DMS53 treated with DMSO at 0.1 percent for 48 hours (cell line): ENCODE measurements at regions not wholly inside any gene's neighbourhood (a gene's known extent, or its start where the extent isn't known, plus 50 kb on each side); places are given as distances from the start of the nearest gene placed in this dataset.
A peak's percentile ranks its signal among the peaks of the same experiment; 100 is the strongest.
"Not testable (repeated sequence)": the region's sequence is repeated elsewhere in the genome, so short reads cannot be mapped to it uniquely, and the experiment has no call there.

Experiments
- DNase-seq: peaks from one replicate; lab custom pipeline; 2025; ENCODE audit not compliant: unreplicated experiment; lab: John Stamatoyannopoulos, UW

- no peak for DNase-seq
Measured at GRCh38 chr6:9335431-9335830, 900.1 kb upstream of the SLC35B3 start.

- DNase-seq = no peak
Measured at GRCh38 chr6:9334979-9335378, 899.6 kb upstream of the SLC35B3 start.

GRCh38 chr6:9332241-9332780 lies 897.0 kb upstream of the SLC35B3 start:
- no peak for DNase-seq

GRCh38 chr6:9316831-9317230 lies 881.5 kb upstream of the SLC35B3 start:
- DNase-seq = no peak

GRCh38 chr6:9315966-9316650 lies 880.8 kb upstream of the SLC35B3 start:
- DNase-seq = no peak

- DNase-seq = no peak
Measured at GRCh38 chr6:9308284-9308683, 872.9 kb upstream of the SLC35B3 start.

GRCh38 chr6:9307786-9308185 lies 872.4 kb upstream of the SLC35B3 start:
- no peak for DNase-seq

- DNase-seq = no peak
Measured at GRCh38 chr6:9307187-9307586, 871.8 kb upstream of the SLC35B3 start.

GRCh38 chr6:9295644-9296043 lies 860.3 kb upstream of the SLC35B3 start:
- no peak for DNase-seq

GRCh38 chr6:9292975-9293374 lies 857.6 kb upstream of the SLC35B3 start:
- DNase-seq = no peak

- not testable (repeated sequence) for DNase-seq
Measured at GRCh38 chr6:9290342-9290741, 855.0 kb upstream of the SLC35B3 start.

GRCh38 chr6:9272671-9273070 lies 837.3 kb upstream of the SLC35B3 start:
- DNase-seq = no peak

- DNase-seq = no peak
Measured at GRCh38 chr6:9266741-9267140, 831.4 kb upstream of the SLC35B3 start.

GRCh38 chr6:9257215-9257614 lies 821.9 kb upstream of the SLC35B3 start:
- DNase-seq = no peak

GRCh38 chr6:9254251-9254650 lies 818.9 kb upstream of the SLC35B3 start:
- DNase-seq = no peak

- no peak for DNase-seq
Measured at GRCh38 chr6:9252799-9253198, 817.5 kb upstream of the SLC35B3 start.

- peak; percentile 45 for DNase-seq
Measured at GRCh38 chr6:9250852-9251251, 815.5 kb upstream of the SLC35B3 start.

- no peak for DNase-seq
Measured at GRCh38 chr6:9248133-9248532, 812.8 kb upstream of the SLC35B3 start.

- no peak for DNase-seq
Measured at GRCh38 chr6:9240861-9241260, 805.5 kb upstream of the SLC35B3 start.

- DNase-seq = no peak
Measured at GRCh38 chr6:9236443-9236842, 801.1 kb upstream of the SLC35B3 start.

GRCh38 chr6:9233686-9234085 lies 798.3 kb upstream of the SLC35B3 start:
- no peak for DNase-seq

GRCh38 chr6:9233226-9233625 lies 797.9 kb upstream of the SLC35B3 start:
- no peak for DNase-seq

GRCh38 chr6:9225441-9225871 lies 790.1 kb upstream of the SLC35B3 start:
- no peak for DNase-seq
